ENCODE measurements at regions not wholly inside any gene's neighbourhood (a gene's known extent, or its start where the extent isn't known, plus 50 kb on each side); places are given as distances from the start of the nearest gene placed in this dataset.

- Histone ChIP-seq H3K9ac (ENCODE audit: low read depth in 2 of 2, low read length in 2 of 2) (no peak overlapping the region), H3K27me3 (no peaks in the 10 kb centered on the region), H3K36me3 (no peaks in the 10 kb centered on the region), H3K4me3 (no peak overlapping the region), H3K4me1 (no peaks in the 10 kb centered on the region), H3K9me3 (no peaks in the 10 kb centered on the region), H3K27ac (no peak overlapping the region)
- TF ChIP-seq, protein P1, sequence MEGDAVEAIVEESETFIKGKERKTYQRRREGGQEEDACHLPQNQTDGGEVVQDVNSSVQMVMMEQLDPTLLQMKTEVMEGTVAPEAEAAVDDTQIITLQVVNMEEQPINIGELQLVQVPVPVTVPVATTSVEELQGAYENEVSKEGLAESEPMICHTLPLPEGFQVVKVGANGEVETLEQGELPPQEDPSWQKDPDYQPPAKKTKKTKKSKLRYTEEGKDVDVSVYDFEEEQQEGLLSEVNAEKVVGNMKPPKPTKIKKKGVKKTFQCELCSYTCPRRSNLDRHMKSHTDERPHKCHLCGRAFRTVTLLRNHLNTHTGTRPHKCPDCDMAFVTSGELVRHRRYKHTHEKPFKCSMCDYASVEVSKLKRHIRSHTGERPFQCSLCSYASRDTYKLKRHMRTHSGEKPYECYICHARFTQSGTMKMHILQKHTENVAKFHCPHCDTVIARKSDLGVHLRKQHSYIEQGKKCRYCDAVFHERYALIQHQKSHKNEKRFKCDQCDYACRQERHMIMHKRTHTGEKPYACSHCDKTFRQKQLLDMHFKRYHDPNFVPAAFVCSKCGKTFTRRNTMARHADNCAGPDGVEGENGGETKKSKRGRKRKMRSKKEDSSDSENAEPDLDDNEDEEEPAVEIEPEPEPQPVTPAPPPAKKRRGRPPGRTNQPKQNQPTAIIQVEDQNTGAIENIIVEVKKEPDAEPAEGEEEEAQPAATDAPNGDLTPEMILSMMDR (IDR thresholded peaks at IDR 0.05) = no peak
- DNase-seq = no peak
- intact Hi-C loops (cut with DNase I) = no loop called here
Observed at GRCh38 chr2:207226671-207227061, 60.9 kb upstream of the KLF7 start.

DNA sequence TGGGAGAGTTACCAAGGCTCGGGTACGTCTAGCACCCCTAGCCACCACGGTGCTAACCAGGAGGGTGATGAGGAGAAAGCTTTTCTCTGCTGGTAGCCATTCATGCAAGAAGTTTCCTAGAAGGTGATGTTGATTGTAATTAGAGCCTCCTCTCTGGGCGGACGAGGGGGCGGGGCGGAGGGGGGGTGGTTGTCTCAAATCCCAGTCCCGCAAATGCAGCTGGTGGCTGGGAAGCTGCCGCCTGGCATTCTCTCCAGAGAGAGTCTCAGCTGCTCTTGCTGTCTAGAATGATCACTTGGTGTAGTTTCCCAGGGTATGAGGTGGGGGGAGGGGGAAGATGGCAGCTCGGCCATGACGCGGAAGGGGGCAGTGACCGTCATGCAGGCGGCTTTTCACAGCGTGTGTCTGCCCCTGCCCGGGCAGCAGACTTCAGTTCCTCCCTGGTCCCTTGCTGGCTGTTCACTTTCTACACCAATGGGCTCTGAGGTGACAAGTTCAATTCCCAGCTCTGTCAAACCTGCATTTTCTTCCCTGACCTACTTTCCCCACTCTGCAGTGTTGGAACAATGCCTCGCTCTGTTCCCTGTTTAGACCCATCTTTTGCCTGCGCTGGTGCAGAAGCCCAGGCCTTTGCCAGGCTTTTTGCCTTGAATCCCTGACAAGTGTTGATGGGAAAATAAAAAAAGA lies 61.5 kb upstream of the KLF7 start:
- TF ChIP-seq, protein P1 (IDR thresholded peaks at IDR 0.05) = no peak
- Histone ChIP-seq H3K9ac (ENCODE audit: low read depth in 2 of 2, low read length in 2 of 2) (no peak overlapping the region), H3K9me3 (no peaks in the 10 kb centered on the region), H3K4me3 (no peak overlapping the region), H3K36me3 (no peaks in the 10 kb centered on the region), H3K27ac (no peak overlapping the region), H3K4me1 (no peaks in the 10 kb centered on the region), H3K27me3 (no peaks in the 10 kb centered on the region)
- no peak for DNase-seq
- intact Hi-C loops (cut with DNase I) = no loop called here

GRCh38 chr2:207227749-207228145 lies 62.0 kb upstream of the KLF7 start:
- no peaks in the 10 kb centered on the region for H3K27me3 ChIP-seq
- intact Hi-C loops (cut with DNase I) = no loop called here
- H3K4me3 ChIP-seq = no peak overlapping the region
- H3K9ac ChIP-seq (ENCODE audit: low read depth in 2 of 2, low read length in 2 of 2) = no peak overlapping the region
- no peaks in the 10 kb centered on the region for H3K36me3 ChIP-seq
- TF ChIP-seq, protein P1 (IDR thresholded peaks at IDR 0.05) = no peak
- H3K4me1 ChIP-seq = no peaks in the 10 kb centered on the region
- H3K9me3 ChIP-seq = no peaks in the 10 kb centered on the region
- H3K27ac ChIP-seq = no peak overlapping the region
- no peak for DNase-seq

- no peak overlapping the region for H3K27ac ChIP-seq
- H3K9me3 ChIP-seq = no peaks in the 10 kb centered on the region
- no peak overlapping the region for H3K9ac ChIP-seq (ENCODE audit: low read depth in 2 of 2, low read length in 2 of 2)
- no peaks in the 10 kb centered on the region for H3K4me1 ChIP-seq
- DNase-seq = no peak
- no peak overlapping the region for H3K4me3 ChIP-seq
- no peaks in the 10 kb centered on the region for H3K36me3 ChIP-seq
- TF ChIP-seq, protein P1 (IDR thresholded peaks at IDR 0.05) = no peak
- intact Hi-C loops (cut with DNase I) = no loop called here
- H3K27me3 ChIP-seq = no peaks in the 10 kb centered on the region
Observed at GRCh38 chr2:207228402-207228801, 62.7 kb upstream of the KLF7 start.

- Histone ChIP-seq H3K4me3 (no peak overlapping the region), H3K9ac (ENCODE audit: low read depth in 2 of 2, low read length in 2 of 2) (no peak overlapping the region), H3K4me1 (no peaks in the 10 kb centered on the region), H3K27me3 (no peaks in the 10 kb centered on the region), H3K36me3 (no peaks in the 10 kb centered on the region), H3K27ac (no peak overlapping the region), H3K9me3 (no peaks in the 10 kb centered on the region)
- TF ChIP-seq, protein P1 (IDR thresholded peaks at IDR 0.05) = no peak
- DNase-seq = no peak
- intact Hi-C loops (cut with DNase I) = no loop called here
Observed at GRCh38 chr2:207229161-207229560, 63.4 kb upstream of the KLF7 start.
